Astrocyte (in vitro differentiated cells and primary cell): ENCODE measurements at regions not wholly inside any gene's neighbourhood (a gene's known extent, or its start where the extent isn't known, plus 50 kb on each side); places are given as distances from the start of the nearest gene placed in this dataset.

Experiments used
- CTCF ChIP-seq: IDR thresholded peaks from 2 replicates; pipeline ENCODE4 v1.5.1; 2011; ENCODE audit warnings: low read depth, mild to moderate bottlenecking, inconsistent platforms, low read length, moderate library complexity; ENCODE audit not compliant: insufficient read depth
- EZH2 ChIP-seq: IDR thresholded peaks from 2 replicates; pipeline ENCODE4 v1.6.1; 2012; ENCODE audit warnings: mild to moderate bottlenecking, low read length, inconsistent platforms; ENCODE audit not compliant: insufficient read depth

GRCh38 chr18:29841631-29842030 lies 1200.9 kb downstream of the DSC3 start:
- TF ChIP-seq CTCF (no peak), EZH2 (no peak)
